ENCODE measurements at regions not wholly inside any gene's neighbourhood (a gene's known extent, or its start where the extent isn't known, plus 50 kb on each side); places are given as distances from the start of the nearest gene placed in this dataset.

DNA sequence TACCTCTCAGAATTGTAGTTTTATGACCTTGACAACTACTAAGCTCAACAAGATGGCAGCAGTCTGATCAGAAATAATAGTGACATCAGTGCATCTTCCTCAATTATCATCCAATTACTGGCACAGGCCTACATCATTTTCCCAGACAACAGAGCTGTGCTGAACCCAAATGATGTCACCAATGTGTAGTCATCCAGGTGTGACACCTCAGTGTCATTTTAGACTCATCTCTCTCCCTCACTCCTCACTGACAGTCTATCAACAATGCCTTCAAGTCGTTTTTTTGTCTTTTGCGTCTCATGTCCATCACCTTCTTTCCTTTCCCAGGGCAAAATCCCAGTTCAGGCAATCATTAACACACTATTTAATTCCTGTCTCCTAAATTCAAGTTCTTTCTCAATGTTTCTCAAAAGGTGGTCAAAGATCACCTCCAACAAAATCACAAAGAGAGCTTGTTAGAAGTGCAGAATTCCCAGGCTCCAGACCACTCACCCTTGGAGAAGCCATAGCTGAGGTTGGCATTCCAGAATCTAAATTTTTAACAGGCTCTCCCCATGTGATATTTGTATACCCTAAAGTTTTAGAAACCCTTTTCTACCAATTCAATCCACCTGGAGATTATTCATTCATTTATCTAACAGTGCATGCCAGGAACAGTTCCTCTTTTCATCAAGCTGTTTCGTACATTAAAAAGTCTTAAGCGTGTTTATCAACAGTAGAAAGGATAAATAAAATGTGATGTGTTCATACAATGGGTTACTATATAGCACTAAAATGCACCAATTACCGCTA, 125.3 kb upstream of the KLF7 start:
- TF ChIP-seq, protein P1, sequence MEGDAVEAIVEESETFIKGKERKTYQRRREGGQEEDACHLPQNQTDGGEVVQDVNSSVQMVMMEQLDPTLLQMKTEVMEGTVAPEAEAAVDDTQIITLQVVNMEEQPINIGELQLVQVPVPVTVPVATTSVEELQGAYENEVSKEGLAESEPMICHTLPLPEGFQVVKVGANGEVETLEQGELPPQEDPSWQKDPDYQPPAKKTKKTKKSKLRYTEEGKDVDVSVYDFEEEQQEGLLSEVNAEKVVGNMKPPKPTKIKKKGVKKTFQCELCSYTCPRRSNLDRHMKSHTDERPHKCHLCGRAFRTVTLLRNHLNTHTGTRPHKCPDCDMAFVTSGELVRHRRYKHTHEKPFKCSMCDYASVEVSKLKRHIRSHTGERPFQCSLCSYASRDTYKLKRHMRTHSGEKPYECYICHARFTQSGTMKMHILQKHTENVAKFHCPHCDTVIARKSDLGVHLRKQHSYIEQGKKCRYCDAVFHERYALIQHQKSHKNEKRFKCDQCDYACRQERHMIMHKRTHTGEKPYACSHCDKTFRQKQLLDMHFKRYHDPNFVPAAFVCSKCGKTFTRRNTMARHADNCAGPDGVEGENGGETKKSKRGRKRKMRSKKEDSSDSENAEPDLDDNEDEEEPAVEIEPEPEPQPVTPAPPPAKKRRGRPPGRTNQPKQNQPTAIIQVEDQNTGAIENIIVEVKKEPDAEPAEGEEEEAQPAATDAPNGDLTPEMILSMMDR (conservative IDR thresholded peaks at IDR 0.05) = no peak
- no peak for TF ChIP-seq ZFX (IDR thresholded peaks at IDR 0.05)

Data from C4-2B (cell line).